HCT116 (cell line): ENCODE measurements at regions not wholly inside any gene's neighbourhood (a gene's known extent, or its start where the extent isn't known, plus 50 kb on each side); places are given as distances from the start of the nearest gene placed in this dataset.

Experiments
- ATAC-seq: fragments of 200-7000 bp; cut with Tn5 transposase; 2 replicates; pipeline ENCODE4 v1.9.1; 2020; ENCODE audit warnings: mild to moderate bottlenecking, moderate library complexity
- BruUV-seq: library from RNA; stranded (reverse); fragments of 400-500 nt; replicated peaks from 2 replicates; lab custom pipeline; 2021; lab: Mats Ljungman, UMichigan
- CTCF ChIA-PET: fragments of 300-600 bp; sonication (Branson Sonifier 250); formaldehyde crosslinking; loops from one replicate; lab custom pipeline; 2021; ENCODE audit warnings: antibody characterized with exemption; lab: Charles Lee
- POLR2A ChIA-PET: fragments of 300-600, 350-600 bp; sonication (Branson Sonifier 250); formaldehyde crosslinking; loops from one replicate; lab custom pipeline; 2021; ENCODE audit warnings: antibody characterized with exemption; lab: Charles Lee
- RAD21 ChIA-PET, 2 experiments: fragments of 300-600 bp; sonication (Branson Sonifier 250); formaldehyde crosslinking; loops; one replicate each; lab custom pipeline; 2023; ENCODE audit warnings: low total read pairs in 2 of 2; ENCODE audit not compliant: uncharacterized antibody in 2 of 2, unreplicated experiment in 2 of 2, low non-redundant PET in 1 of 2; lab: Charles Lee
- DNase-seq: peaks from one replicate; pipeline ENCODE4 v3.0.0-alpha.2; 2010; ENCODE audit warnings: low read depth, low spot score
- H2AFZ ChIP-seq: fragments of 200-600 bp; shearing (Covaris generic), sonication (generic); 2 replicates; pipeline ENCODE4 v1.6.1; 2017; ENCODE audit warnings: low read depth, mixed run types, mixed read lengths, antibody characterized with exemption, low read length; ENCODE audit not compliant: poor library complexity, severe bottlenecking
- H3K27ac ChIP-seq: 2 replicates; pipeline ENCODE4 v1.5.1; 2012; ENCODE audit warnings: low read depth, low read length
- H3K27me3 ChIP-seq: fragments of 200-600 bp; sonication (generic); 2 replicates; pipeline ENCODE4 v1.6.1; 2016; ENCODE audit warnings: mixed run types, low read length, mixed read lengths; ENCODE audit not compliant: insufficient read depth
- H3K36me3 ChIP-seq, 2 experiments: fragments of 200-500 bp in 1 of 2; fragments of 200-600 bp in 1 of 2; sonication (Bioruptor generic) in 1 of 2; sonication (generic) in 1 of 2; 2 replicates each; pipeline versions ENCODE4 v1.5.1 to v1.6.1; 2014 to 2016; ENCODE audit warnings: low read length in 2 of 2, inconsistent platforms in 1 of 2, mixed read lengths in 1 of 2, mixed run types in 1 of 2; ENCODE audit not compliant: insufficient read depth in 2 of 2, control insufficient read depth in 1 of 2
- H3K4me1 ChIP-seq, 2 experiments: fragments of 200-600 bp in 1 of 2; sonication (generic) in 1 of 2; 2 replicates each; pipeline versions ENCODE4 v1.5.1 to v1.6.1; 2012 to 2017; ENCODE audit warnings: low read length in 2 of 2, inconsistent platforms in 1 of 2, mild to moderate bottlenecking in 1 of 2, mixed read lengths in 1 of 2, mixed run types in 1 of 2, moderate library complexity in 1 of 2; ENCODE audit not compliant: insufficient read depth in 2 of 2, control insufficient read depth in 1 of 2
- H3K4me2 ChIP-seq: fragments of 200-600 bp; sonication (generic); 2 replicates; pipeline ENCODE4 v1.6.1; 2017; ENCODE audit warnings: mixed run types, low read length, mixed read lengths
- H3K4me3 ChIP-seq, 2 experiments: fragments of 200-600 bp in 1 of 2; sonication (generic) in 1 of 2; replicated peaks in 1 of 2; 2 replicates each; pipeline ENCODE4 v1.5.1; 2011 to 2016; ENCODE audit warnings: low read length in 2 of 2, control low read depth in 1 of 2, low read depth in 1 of 2, mild to moderate bottlenecking in 1 of 2, mixed read lengths in 1 of 2, mixed run types in 1 of 2
- H3K79me2 ChIP-seq: fragments of 200-600 bp; sonication (generic); 2 replicates; pipeline ENCODE4 v1.6.1; 2017; ENCODE audit warnings: mild to moderate bottlenecking, mixed run types, low read length, moderate library complexity, mixed read lengths; ENCODE audit not compliant: insufficient read depth
- H3K9ac ChIP-seq: fragments of 200-600 bp; sonication (generic); 2 replicates; pipeline ENCODE4 v1.6.1; 2016; ENCODE audit warnings: low read length, mixed read lengths
- H3K9me2 ChIP-seq: fragments of 200-600 bp; sonication (generic), shearing (Covaris generic); 2 replicates; pipeline ENCODE4 v1.6.1; 2017; ENCODE audit warnings: mixed run types, mild to moderate bottlenecking, moderate library complexity; ENCODE audit not compliant: insufficient read depth
- H3K9me3 ChIP-seq, 2 experiments: fragments of 200-500 bp in 1 of 2; fragments of 200-600 bp in 1 of 2; sonication (Bioruptor generic) in 1 of 2; sonication (generic) in 1 of 2; 2 replicates each; pipeline ENCODE4 v1.6.1; 2014 to 2017; ENCODE audit warnings: low read length in 2 of 2, mixed read lengths in 2 of 2, inconsistent platforms in 1 of 2, low read depth in 1 of 2, mild to moderate bottlenecking in 1 of 2, mixed run types in 1 of 2, moderate library complexity in 1 of 2; ENCODE audit not compliant: control insufficient read depth in 1 of 2, insufficient read depth in 1 of 2
- H4K20me1 ChIP-seq: fragments of 200-600 bp; sonication (generic), shearing (Covaris generic); 2 replicates; pipeline ENCODE4 v1.6.1; 2017; ENCODE audit warnings: mixed run types, mild to moderate bottlenecking, moderate library complexity; ENCODE audit not compliant: insufficient read depth
- CEBPB ChIP-seq: IDR thresholded peaks from 2 replicates; pipeline ENCODE4 v1.6.1; 2012; ENCODE audit warnings: low read depth
- CTCF ChIP-seq, 3 experiments: fragments of 200-600 bp in 1 of 3; sonication (generic) in 1 of 3; IDR thresholded peaks in 2 of 3; conservative IDR thresholded peaks in 1 of 3; 2 replicates each; pipeline ENCODE4 v1.5.1; 2012 to 2017; ENCODE audit warnings: low read depth in 2 of 3, low read length in 2 of 3, antibody characterized with exemption in 1 of 3, borderline replicate concordance in 1 of 3, control low read depth in 1 of 3, mild to moderate bottlenecking in 1 of 3, mixed read lengths in 1 of 3, mixed run types in 1 of 3, moderate library complexity in 1 of 3; ENCODE audit not compliant: insufficient read depth in 1 of 3
- EGR1 ChIP-seq: IDR thresholded peaks from 2 replicates; pipeline ENCODE4 v1.6.1; 2012; ENCODE audit warnings: low read depth
- ELF1 ChIP-seq: IDR thresholded peaks from 2 replicates; pipeline ENCODE4 v1.6.1; 2012; ENCODE audit warnings: low read depth, borderline replicate concordance
- EZH2phosphoT487 ChIP-seq: fragments of 200-600 bp; IDR thresholded peaks from 2 replicates; pipeline ENCODE4 v1.6.1; 2018; ENCODE audit warnings: antibody characterized with exemption, borderline replicate concordance
- JUND ChIP-seq: IDR thresholded peaks from 2 replicates; pipeline ENCODE4 v1.6.1; 2012
- MAX ChIP-seq: IDR thresholded peaks from 2 replicates; pipeline ENCODE4 v1.6.1; 2012
- POLR2A ChIP-seq: IDR thresholded peaks from 2 replicates; pipeline ENCODE4 v1.7.0; 2011; ENCODE audit warnings: borderline replicate concordance; ENCODE audit not compliant: insufficient read depth, insufficient read length; ENCODE audit errors: extremely low read depth
- POLR2AphosphoS5 ChIP-seq: IDR thresholded peaks from 2 replicates; pipeline ENCODE4 v1.6.1; 2011; ENCODE audit warnings: mild to moderate bottlenecking, low read depth, low read length, moderate library complexity
- RAD21 ChIP-seq: IDR thresholded peaks from 2 replicates; pipeline ENCODE4 v1.6.1; 2012; ENCODE audit warnings: low read depth, mild to moderate bottlenecking
- SIN3A ChIP-seq: IDR thresholded peaks from 2 replicates; pipeline ENCODE4 v1.6.1; 2012; ENCODE audit warnings: low read depth
- TCF7L2 ChIP-seq: IDR thresholded peaks from 2 replicates; pipeline ENCODE4 v1.7.0; 2011; ENCODE audit warnings: borderline replicate concordance, inconsistent platforms; ENCODE audit not compliant: insufficient read depth, insufficient read length; ENCODE audit errors: extremely low read depth
- YY1 ChIP-seq: IDR thresholded peaks from 2 replicates; pipeline ENCODE4 v1.6.1; 2011; ENCODE audit warnings: low read length, low read depth, moderate library complexity, mild to moderate bottlenecking; ENCODE audit not compliant: insufficient replicate concordance; ENCODE audit errors: extremely low read depth
- ZFX ChIP-seq: fragments of 450-650 bp; IDR thresholded peaks from 2 replicates; pipeline ENCODE4 v1.6.1; 2017
- intact Hi-C: fragments of 100-400 bp; cut with micrococcal nuclease; formaldehyde crosslinking; loops from 2 replicates; pipeline ENCODE4 v1.10.0; 2022
- TF ChIP-seq, protein P1 (sequence below): IDR thresholded peaks from 2 replicates; pipeline ENCODE4 v1.6.1; 2011; ENCODE audit warnings: mild to moderate bottlenecking, low read length, moderate library complexity; ENCODE audit not compliant: insufficient replicate concordance; ENCODE audit errors: extremely low read depth
- TF ChIP-seq, protein P2 (sequence below): IDR thresholded peaks from 2 replicates; pipeline ENCODE4 v1.6.1; 2012

DNA sequence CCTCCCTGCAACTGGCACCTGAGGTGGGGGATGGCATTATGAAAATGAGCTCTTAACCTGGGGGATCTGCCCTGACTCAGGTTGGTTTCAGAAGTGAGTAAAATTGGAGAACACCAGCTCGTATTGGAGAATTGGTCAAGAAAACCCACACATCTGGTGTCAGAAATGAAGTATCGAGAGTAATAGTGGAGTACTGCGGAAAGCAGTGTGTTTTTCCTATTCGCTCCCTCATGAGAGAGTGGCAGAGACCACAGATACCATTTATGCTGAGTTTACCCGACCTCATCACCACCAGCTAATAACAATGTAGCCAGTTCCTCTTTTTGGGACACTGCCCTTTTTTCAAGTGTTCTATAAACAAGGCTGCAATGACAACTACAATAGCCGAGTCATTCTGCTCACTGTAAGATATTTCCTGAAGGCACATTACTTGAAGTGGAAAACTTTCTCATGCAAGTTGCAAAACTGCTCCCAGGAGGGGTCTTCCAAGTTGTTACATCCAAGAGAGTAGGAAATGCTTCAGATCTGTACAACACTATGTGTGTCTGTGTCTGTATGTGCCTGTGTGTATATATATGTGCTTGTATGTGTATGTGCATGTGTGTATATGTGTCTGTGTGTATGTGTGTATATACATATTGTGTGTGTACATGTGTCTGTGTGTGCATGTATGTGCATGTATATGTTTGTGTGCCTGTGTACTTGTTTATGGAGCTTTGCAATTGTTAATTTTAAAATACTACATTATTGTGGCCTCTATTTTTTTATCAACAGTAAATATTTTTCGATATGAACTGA lies 106.0 kb upstream of the CST7 start:
- H2AFZ ChIP-seq: no peak overlapping the region
- H3K27me3 ChIP-seq: peaks cover 29% of the 10 kb centered on the region
- no peaks in the 10 kb centered on the region for H4K20me1 ChIP-seq
- no peaks in the 10 kb centered on the region for H3K79me2 ChIP-seq
- POLR2A ChIA-PET: no interaction called here
- no peak overlapping the region for H3K9ac ChIP-seq
- ATAC-seq: no peak
- no peaks in the 10 kb centered on the region for H3K9me3 ChIP-seq
- no peaks in the 10 kb centered on the region for H3K36me3 ChIP-seq
- TF ChIP-seq ELF1 (no peak), SIN3A (no peak)
- RAD21 ChIA-PET: no interaction called here
- DNase-seq: no peak
- H3K4me2 ChIP-seq: no peak overlapping the region
- no peaks in the 10 kb centered on the region for H3K9me2 ChIP-seq
- no peak overlapping the region for H3K4me3 ChIP-seq
- intact Hi-C loops: no loop called here
- CTCF ChIA-PET: no interaction called here
- no peaks in the 10 kb centered on the region for H3K4me1 ChIP-seq
- BruUV-seq: no TSS peak
- H3K27ac ChIP-seq: no peak overlapping the region

DNA sequence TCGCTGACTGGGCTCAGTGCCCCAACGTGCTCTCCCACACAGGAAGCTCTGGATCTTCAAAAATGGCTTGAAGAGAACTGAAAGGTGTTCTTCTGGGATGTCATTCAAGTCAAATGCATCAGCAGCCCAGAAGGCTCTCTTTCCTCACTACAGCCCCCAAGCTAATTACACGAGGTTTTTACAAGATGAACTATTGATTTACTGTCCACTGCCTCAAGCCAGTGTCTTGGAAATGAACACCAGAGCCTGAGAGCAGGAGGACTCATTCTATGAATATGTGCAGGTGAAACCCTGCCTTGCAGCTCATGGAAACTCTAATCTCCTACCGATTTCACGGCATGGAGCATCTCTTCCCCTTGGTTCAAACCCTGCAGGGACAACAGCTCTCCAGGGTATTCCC lies 98.9 kb upstream of the CST7 start:
- no peak for DNase-seq
- Histone ChIP-seq H4K20me1 (no peaks in the 10 kb centered on the region), H3K9me2 (no peaks in the 10 kb centered on the region), H3K79me2 (no peaks in the 10 kb centered on the region), H3K27me3 (no peaks in the 10 kb centered on the region; the same call in 1 of the 2 replicates), H3K4me3 (no peak overlapping the region), H3K9ac (no peak overlapping the region), H3K9me3 (peaks cover 0 to 3% of the 10 kb centered on the region in 2 experiments; a peak in 1 of 4 replicates), H3K4me2 (no peak overlapping the region), H3K4me1 (no peaks in the 10 kb centered on the region), H3K27ac (no peak overlapping the region), H3K36me3 (no peaks in the 10 kb centered on the region), H2AFZ (no peak overlapping the region)
- no TSS peak for BruUV-seq
- ChIA-PET CTCF (no interaction called here), POLR2A (no interaction called here), RAD21 (no interaction called here)
- intact Hi-C loops: no loop called here
- ATAC-seq: no peak
- TF ChIP-seq CTCF (IDR thresholded peaks at IDR 0.05 in 2 of 3, conservative IDR thresholded peaks at IDR 0.05 in 1 of 3; ENCODE audit: borderline replicate concordance in 1 of 3, insufficient read depth in 1 of 3, low read depth in 2 of 3, low read length in 2 of 3) (no peak), ELF1 (no peak), POLR2AphosphoS5 (no peak), MAX (no peak), JUND (no peak), ZFX (no peak), YY1 (no peak), EGR1 (no peak), POLR2A (no peak), CEBPB (no peak), RAD21 (no peak), TCF7L2 (no peak), EZH2phosphoT487 (no peak)
- TF ChIP-seq, protein P1, sequence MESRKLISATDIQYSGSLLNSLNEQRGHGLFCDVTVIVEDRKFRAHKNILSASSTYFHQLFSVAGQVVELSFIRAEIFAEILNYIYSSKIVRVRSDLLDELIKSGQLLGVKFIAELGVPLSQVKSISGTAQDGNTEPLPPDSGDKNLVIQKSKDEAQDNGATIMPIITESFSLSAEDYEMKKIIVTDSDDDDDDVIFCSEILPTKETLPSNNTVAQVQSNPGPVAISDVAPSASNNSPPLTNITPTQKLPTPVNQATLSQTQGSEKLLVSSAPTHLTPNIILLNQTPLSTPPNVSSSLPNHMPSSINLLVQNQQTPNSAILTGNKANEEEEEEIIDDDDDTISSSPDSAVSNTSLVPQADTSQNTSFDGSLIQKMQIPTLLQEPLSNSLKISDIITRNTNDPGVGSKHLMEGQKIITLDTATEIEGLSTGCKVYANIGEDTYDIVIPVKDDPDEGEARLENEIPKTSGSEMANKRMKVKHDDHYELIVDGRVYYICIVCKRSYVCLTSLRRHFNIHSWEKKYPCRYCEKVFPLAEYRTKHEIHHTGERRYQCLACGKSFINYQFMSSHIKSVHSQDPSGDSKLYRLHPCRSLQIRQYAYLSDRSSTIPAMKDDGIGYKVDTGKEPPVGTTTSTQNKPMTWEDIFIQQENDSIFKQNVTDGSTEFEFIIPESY: no peak
- TF ChIP-seq, protein P2, sequence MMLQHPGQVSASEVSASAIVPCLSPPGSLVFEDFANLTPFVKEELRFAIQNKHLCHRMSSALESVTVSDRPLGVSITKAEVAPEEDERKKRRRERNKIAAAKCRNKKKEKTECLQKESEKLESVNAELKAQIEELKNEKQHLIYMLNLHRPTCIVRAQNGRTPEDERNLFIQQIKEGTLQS: no peak
